GM19328 (cell line): ENCODE measurements at regions not wholly inside any gene's neighbourhood (a gene's known extent, or its start where the extent isn't known, plus 50 kb on each side); places are given as distances from the start of the nearest gene placed in this dataset.
"Not testable (repeated sequence)": the region's sequence is repeated elsewhere in the genome, so short reads cannot be mapped to it uniquely, and the experiment has no call there.

Experiments
- ATAC-seq: cut with Tn5 transposase; IDR thresholded peaks from one replicate; pipeline ENCODE4 v1.9.1; 2021; ENCODE audit warnings: mild to moderate bottlenecking, moderate library complexity; ENCODE audit not compliant: unreplicated experiment

DNA sequence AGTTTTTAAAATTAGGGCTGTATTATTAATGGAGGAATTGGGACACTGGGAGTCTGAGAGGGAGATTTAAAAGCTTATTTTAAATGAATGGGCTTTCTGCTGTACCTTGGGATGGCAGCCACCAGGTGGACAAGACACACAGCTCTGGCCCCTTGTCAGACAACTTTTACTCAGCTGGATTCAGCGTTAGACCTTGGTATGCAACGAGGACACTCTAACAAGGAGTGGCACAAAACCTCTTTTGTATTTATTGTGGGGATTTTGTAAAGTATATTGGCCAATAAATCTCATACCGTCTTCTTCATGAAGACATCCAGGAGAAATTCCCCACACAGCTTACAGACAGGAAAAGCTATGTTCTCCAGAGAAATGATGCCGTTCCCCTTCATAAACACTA lies 105.7 kb downstream of the LCA5 start:
- ATAC-seq, result no peak

DNA sequence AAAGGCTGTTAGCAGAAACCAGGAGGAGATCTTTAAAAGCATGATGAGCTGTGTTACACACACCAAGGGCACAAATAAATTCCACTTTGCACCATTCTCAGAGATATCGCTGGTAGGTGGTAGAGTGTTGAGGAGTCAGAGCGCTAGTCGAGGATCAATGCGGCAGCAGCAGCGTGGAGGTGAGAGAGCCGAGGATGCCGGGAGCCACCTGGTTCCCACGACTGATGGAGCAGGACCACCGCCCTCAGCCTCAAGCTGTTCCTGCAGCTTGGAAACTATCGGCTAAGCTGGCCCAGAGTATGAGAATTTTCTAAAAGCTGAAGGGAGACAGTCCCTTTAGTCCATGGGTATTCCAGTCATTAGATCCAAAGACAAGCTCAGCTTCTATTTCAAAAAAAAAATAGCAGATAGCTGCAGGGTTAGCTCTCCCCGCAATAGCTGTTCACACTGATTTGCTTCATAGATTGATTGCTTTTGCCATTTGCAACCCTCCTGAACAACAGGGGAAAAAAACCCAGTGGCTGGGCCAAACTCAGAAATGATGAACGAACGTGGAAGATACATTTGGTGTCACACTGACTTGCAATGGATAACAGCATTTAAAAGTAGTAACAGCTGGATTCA lies 106.2 kb downstream of the LCA5 start:
- no peak for ATAC-seq

DNA sequence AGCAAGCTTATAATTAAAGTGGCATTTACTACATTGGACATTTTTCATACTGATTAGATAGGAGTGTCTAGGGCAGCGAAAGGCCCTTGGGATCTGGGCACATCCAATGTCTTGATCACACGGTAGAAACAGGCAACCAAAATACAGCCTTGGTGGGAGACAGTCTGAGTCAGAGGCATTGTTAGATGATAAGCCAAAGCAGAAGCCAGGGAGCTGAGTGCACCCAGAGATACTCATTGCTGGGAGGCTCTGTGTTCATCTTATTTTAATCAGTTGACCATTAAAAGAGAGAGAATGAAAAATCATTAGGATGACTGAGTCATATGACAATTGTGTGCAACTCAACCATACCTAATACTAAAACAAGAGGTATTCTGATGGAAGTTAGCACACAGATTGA lies 109.5 kb downstream of the LCA5 start:
- no peak for ATAC-seq

DNA sequence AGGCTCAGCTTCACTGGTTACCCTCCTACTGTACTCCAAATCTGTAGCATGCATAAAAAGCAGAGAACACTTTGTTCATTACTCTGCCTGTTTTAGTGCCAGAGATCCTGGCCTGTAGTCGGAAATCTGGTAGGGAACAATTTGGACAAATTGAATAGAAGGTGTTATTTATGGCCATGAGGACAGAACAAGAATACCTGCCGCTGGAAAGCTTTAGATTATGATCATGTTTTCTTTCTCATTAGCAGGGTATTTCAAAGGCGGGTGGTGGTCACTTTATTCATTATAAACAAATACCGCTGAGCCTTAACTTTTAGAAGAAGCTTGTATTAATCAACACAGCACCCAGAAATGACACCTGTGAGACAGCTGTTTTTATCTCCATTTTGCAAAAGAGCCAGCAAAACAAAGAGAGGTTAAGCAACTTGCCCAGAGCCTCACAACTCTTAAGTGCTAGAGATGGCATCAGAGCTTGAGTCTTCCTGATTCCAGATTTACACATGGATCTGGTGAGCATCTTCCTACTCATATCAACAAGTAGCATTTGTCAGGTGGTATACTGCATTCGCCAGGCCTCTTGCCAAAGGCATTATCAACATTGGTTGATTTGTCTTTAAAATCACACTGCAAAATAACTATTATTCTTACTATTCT lies 110.5 kb downstream of the LCA5 start:
- ATAC-seq, result no peak

DNA sequence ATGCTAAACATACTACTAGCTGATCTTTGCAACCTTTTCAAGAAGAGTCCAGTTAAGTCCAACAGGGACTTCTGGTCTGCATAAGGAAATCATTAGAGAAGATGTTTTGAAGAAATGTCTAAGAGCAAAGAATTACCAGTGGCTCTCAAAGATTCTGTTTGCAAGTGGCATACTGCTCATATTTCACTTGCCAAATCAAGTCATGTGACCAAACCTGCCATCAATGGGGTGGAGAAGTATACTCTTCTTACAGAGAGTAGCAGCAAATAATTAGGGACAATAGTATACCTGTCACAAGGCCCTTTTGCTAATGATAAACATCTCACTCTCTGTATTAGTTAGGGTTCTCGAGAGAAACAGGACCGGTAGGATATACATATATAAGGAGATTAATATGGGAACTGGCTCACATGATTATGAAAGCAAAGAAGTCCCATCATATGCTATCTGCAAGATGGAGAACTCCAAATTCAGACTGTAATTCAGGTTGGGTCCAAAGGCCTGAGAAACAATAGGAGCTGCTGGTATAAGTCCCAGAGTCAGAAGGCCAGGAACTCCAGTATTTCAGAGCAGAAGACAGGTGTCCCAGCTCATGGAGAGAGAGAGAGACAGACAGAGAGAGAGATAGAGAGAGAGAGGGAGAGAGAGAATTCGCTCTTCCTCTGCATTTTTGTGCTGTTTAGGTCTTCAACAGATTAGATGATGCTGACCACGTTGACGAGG lies 111.5 kb downstream of the LCA5 start:
- no peak for ATAC-seq

DNA sequence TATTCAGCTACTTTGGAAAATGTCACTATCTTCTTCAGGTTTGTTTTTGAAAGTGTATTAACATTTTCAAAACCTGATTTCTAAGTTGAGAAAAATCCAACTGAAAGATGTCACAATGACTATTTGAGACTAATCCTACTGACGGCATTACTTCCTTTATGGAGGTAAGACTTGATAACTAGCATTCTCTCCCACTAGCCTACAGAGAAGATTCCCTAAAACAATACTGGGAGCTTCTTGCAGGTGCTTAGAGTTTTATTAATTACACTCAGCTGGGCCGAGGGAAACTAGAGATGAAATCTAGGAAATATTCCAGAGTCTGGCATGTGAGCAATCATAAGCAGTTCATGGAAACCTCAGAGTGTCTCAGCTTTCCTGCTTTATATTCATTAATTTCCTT lies 114.0 kb downstream of the LCA5 start:
- no peak for ATAC-seq

DNA sequence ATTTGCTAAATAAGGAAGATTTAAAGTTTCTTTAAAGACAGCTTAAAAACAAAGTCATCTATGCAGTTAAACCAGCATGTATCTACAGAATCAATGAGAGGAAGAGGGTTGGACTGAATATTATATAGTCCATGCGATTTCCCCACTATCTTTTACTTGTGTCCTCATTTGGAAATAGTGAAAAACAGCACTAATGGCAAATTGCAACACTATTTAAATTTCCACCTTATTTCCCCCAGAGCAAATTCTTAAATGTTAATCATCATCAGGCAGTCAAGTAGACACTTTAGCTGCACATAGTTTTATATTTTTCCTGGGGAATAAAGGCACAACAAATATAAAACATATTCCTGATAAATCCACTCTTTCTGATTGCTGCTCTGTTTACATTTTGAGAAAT lies 114.6 kb downstream of the LCA5 start:
- no peak for ATAC-seq

DNA sequence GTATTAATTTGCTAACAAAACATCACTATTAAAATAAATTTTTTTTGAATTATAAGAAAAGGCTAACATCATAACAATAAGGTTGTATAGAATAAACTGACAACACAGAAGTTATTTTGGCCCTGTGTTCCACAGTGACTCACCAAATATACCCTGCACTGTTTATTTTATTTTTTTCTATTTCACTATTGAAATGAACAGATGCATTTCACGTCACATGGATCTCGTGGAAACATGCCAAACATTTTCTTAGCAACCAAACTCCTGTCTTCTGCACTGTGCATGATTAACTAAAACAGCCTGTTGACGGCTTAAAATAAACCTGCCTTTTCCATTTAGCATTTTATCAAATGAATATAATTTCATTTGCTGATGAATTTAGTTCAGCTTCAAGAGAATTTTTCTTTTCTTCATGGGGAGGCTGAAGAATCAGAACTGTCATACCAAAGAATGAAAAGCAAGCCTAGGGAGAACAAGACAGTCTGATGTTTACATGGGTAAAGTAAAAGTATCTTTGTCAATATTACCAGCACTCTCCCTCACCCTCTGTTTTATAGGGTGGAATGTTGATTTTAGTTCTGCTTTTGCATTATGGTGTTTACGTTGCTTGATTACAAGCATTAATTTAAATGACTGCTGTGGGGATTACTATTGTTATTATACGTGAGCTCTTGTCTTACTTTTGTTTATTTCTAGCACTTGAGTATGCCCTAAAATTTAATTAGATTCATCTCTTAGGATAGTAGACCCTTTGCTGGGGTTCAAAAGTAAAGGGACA lies 115.3 kb downstream of the LCA5 start:
- ATAC-seq, result no peak

DNA sequence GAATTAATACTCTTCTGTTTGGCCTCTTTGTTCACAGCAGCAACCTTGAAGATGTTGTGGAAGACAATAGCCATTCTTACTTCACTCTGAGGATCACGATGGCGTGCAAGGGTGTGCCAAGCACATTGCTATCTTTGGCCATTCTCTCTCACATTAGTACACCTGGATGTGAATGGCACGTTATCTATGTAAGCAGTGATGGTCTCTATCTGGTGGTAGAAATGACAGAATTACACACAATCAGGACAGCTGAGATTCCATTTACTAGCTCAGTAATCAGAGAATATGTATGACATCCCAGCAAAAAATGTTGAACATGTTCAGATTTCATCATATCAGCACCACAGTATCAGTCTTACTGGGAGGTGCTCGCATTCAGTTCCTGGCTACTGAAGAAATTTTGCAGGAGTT lies 116.2 kb downstream of the LCA5 start:
- ATAC-seq, result no peak

DNA sequence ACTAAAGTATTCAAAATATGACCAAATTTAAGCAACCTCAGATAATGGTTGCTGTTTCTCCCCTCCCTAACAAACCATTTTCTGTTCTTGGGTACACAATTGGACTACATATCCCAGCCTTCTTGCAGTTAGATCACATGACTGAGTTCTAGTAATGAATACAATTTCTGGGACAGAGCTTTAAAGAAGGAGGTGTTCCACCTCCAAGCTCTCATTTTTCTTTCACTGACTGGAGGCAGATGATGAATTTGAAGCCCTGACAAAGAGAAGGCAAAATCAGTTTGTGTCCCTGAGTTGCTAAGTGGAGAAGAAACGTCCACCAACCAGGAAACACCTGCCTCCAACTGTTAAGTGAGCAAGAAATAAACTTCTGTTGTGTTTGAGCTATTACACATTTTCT lies 117.2 kb downstream of the LCA5 start:
- ATAC-seq, result no peak

DNA sequence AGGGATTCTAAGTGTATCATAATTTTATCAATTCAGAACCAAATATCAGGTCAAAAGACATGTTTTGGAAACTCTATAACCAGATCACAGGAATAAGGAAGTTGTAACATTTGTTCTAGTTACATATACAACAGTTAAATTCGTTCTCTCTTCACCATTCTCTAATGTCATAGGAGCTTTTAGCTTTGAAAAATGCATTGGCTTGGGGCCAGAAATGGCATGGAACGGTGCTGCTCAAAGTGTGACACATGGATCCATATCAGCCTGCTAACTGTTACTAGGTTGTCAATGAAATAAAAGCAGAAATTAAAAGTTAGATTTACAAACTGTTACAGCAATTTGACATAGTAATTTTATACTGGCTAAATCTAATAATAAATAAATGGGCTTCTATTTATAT lies 120.3 kb downstream of the LCA5 start:
- no peak for ATAC-seq

DNA sequence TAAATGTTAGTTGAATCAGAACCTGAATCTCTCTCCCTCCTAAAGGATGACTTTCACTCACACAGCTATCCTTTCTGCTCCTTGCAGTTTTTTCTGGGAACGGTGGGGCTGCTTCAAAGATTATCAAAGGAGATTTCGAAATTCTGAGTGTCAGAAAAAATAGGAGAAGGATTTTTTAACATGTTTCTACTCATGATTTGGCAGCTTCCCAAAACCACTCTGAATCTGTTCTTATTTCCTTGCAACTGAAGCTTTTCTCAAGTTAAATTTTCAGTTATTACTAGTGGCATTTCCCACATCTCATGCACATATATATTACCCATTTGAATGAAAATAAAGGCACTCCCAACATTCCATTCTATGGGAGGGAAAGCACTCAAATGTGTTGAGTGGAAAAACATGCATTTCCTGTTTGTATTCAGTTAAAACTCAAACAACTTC lies 123.6 kb downstream of the LCA5 start:
- ATAC-seq, result no peak

DNA sequence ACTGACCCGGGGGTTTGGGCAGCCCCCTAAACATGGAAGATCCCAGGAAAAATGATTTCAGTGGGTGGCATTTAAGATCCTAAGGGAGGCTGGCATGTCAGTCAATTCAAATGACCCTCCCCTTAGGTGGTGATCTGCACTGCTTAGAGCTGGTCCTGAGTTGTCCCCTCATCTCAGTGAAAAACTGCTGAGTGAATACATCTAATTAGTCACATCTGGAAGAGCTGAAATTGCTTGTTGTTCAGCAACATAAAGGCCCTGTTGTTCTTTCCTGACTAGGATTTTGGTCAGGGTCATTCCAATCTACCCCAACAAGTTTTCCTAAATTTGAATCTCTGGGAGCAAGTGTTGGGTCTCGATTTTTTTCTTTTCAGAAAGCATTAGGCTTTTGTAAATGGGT lies 126.4 kb downstream of the LCA5 start:
- ATAC-seq, result no peak

DNA sequence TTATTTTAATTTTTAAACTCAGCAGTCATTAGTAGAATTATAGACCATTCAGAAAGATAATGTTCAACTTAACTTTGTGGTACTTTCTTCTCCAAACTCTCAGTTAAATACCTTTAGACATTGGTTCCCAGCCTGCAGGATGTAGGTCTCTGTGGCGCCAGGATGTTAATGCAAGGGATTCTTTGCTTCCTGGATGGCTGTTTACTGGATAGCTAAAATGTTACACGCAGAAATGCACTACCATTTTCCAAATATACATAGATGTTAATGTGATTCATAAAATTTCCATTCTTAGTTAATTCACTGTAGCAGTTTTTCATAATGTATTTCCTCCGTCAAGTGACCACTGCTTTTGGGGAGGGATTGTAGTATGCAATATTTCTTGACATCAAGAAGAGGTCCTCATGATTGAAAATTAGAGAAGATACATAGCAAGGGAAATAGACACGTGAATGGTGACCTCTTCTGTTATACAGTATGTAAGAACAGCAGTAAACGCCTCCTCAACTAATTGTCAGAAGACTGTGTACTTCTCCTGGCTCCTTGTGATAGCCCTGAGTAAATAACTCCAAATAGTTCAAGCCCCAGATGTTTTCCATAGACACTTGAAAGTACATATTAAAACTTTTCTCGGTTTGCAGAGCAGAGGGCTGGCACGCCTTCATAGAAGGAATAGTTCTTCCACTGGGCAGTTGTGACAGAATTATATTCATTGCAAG lies 128.8 kb downstream of the LCA5 start:
- ATAC-seq, result no peak

DNA sequence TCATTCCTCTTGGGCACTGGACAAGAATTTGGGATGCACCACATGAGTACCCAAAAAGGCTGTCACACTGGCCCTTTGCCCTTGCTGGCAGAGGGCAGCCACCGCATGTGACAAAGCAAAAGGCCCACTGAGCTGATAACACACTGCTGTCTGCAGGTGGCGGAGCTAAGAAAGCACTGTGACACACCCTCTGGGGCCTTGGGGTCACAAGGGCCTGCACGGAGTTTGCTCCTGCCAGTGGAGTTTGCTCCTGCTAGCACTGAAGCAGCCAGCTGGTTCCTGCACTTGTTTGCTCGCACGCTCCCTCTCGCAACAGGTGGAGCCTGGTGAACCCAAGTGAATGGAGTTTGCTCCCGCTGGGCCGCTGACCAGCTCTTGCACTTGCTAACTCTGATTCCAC lies 132.6 kb downstream of the LCA5 start:
- ATAC-seq, result no peak

DNA sequence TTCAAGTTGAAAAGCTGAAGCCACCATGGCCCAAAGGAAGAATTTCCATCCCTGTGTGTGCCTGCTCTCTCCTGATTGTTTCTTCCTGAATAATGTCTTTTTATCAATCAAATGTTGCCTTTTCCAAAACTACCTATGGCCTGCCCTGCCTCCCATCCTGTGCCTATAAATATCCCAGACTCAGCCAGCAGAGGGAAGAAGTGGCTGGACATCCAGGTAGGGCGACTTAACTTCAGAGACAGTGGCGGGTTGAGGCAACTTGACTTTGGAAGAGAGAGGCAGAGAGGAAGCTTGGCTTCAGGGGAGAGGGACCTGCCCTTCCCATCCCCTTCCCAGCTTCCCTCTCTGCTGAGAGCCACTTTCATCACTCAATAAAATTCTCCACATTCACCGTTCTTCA lies 133.0 kb downstream of the LCA5 start:
- ATAC-seq, result no peak

DNA sequence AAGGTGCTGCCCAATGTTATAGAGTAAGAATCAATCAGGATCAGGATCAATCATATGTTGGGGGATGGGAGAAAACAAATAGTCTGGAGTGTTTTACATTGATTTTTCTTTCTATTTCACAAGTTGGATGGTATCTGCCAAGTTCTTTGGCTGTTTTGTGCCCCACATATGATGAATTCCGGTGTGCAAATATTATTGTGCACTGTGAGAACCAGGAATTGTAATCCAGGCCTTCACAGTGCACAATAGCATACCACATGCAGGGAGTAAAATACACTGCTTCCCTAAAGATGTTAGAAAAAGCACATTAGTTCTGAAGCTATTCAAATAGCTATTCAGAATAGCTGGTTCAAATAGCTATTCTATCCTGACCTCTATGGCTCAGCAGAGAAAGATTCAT lies 133.7 kb downstream of the LCA5 start:
- ATAC-seq, result no peak

DNA sequence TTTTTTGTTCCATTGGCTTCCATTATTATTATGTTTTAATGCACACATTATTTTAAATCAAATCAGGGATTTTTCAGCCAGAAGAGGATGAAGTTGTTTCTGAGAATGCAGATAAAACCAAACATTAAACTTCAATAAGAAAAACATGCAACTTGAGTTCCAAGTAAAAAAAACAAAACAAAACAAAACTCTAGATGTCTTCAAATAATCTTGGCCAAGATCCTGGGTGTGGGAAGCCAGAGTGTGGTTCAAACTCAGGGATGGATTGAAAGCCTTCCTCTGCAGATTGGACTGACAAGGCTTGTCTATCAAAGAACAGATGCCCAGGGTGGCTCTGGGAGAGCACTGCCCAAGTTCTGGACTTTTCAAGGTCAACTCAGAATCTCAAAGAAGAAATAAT lies 134.1 kb downstream of the LCA5 start:
- no peak for ATAC-seq

DNA sequence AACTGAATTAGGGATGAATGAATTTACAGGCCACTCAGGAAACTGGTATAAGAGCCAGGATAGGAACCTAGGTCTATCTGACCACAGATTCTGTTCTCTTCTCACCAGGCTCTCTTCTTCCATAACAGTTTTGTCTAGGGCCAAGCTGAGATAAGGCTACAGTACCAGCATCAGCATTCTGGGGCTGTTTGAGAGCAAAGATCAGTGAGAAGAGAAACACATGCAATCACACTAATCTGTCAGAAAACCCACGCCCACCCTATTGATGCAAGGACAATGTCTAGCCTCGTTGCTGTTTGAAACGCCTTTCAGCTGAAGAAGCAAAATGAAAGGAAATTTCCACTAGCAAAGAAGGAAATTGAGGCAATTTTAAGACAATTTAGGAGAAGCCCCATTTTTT lies 137.7 kb downstream of the LCA5 start:
- no peak for ATAC-seq

DNA sequence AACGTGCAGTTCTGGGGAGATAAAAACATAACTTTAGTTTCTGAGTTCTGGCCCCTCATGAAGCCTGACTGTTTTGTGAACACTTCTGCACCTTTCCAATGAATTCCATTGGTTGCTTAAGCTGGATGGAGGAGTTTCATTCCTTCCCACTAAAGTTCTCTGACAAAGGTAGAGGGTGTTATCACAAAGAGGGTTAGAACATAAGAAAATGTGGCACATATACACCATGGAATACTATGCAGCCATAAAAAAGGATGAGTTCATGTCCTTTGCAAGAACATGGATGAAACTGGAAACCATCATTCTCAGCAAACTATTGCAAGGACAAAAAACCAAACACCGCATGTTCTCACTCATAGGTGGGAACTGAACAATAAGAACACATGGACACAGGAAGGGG lies 138.6 kb downstream of the LCA5 start:
- ATAC-seq, result not testable (repeated sequence)

DNA sequence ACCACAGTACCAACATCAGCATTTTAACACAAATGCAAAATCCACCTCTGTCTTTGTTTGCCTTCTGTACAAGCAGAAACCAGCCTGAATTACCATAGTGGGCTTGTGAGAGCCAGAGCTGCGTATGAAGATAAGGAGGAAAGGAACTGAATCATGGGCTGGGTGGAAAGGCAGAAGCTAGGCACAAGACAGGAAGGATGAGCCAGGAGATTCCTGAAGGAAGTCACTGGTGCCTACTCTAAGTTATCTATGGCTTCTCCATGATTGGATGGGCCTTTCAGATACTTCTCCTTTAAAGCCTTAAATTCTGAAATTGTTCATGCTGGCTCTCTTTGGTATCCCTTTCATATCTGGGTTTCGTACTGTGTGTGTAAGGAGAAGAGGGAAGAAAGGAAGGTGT lies 140.6 kb downstream of the LCA5 start:
- ATAC-seq, result no peak
